Fibroblast of skin of left biceps (primary cell): ENCODE measurements at regions not wholly inside any gene's neighbourhood (a gene's known extent, or its start where the extent isn't known, plus 50 kb on each side); places are given as distances from the start of the nearest gene placed in this dataset.

Experiments used
- DNase-seq, 2 experiments: peaks; one replicate each; pipeline ENCODE4 v3.0.0-alpha.2; 2013; ENCODE audit warnings: low read depth in 2 of 2

DNA sequence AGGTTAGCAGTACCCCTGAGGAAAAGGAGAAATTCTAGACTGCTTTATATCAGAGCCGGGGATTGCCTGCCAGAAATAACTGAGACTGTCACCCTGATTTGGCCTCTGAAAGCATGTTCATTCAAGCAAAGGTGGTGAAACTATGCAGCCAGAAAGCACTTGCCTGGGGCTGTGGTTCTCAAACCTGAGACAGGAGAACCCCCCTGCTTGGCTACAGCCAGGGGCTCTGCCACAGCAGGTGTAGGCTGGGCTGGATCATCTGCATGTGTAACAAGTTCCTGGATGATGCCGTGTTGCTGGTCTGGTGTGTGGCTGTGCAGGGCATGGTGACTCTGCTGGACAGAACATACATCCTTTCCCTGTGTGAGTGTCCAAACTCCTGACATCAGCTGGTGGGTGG lies 157.8 kb downstream of the NXNL2 start:
- no peak for DNase-seq

DNA sequence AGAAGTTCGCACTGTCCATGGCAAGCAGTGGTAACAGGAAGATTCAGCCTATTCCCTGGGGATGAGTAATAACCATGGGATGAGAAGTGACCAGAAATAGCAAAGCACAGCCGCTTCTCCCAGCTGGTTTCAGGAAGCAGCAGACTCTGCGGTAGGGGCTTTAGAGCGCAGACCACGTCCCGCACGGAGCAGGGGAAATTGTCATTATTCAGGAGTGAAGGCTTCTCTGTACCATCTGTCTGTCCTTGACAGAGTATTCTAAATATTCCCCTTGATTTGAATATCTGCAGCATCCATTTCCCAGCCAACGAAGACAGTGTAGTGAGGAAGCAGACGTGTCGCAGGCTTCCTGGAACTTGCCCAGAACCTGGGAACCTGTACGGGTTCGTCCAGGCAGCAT lies 159.6 kb downstream of the NXNL2 start:
- no peak for DNase-seq

DNA sequence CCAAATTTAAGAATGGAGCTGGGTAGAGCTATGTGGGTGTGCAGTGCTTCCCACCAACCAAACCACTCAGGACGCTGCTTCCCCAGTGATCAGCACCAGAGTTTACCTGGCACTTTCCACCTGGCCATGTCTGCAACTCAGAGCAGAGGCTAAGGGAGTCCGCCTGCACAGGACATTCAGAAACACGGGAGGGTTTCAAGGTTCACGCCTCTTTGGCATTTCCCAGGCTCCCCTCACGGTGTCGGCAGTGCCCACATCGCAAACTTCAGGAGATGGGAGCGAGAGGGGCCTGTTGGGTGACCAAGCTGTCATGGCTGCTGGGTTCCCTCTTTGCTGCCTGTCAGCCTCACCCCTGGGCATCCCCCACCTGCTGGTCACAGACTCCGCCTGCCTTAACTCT lies 161.5 kb downstream of the NXNL2 start:
- DNase-seq: no peak

DNA sequence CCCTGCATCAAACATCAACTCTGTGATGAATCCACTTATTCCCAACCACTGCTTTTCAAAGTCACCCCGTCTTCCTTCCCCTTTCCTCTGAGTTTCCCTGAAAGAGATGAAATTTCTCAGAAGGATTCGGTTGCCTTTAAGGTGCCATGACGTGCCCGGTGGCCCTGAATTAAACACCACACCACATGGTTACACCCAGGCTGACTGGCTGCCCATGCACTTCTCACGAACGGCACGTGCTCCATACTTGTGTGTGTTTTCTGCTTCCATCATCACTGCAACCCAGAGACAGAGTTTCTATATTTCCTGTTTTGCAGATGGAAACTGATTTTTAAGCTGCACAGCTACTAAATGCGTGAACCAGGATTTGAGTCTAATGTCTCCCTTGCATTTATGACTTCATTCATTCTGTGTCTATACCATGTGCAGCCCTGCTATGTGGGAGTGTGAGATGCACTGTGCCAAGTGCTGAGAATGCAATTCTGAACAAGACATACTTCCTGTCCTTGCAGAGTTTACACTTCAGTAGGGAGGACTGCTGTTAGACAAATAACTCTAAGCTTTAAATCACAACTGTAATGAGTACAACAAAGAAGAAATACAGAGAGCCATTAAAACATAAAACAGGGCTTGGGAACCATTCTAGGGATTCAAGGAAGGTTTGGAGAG lies 162.9 kb downstream of the NXNL2 start:
- DNase-seq: no peak

DNA sequence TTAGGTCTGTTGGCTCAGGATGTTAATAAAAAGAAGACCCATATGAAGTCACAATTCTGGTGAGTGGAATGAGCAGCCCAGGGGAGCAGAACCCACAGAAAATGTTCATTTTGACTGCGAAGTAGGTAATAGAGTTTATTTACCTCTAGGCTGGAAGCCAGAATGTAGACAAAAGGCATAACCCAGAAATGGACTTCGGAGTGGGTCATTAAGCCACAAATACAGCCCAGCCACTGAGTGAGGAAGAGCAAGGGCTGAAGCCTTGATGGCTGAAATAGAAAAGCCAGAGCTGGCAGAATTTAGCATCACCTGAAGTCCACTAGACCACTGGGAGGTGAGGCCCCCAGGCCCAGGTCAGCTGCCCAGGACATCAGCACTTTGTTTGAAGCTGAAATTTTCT lies 168.0 kb downstream of the NXNL2 start:
- DNase-seq: no peak

DNA sequence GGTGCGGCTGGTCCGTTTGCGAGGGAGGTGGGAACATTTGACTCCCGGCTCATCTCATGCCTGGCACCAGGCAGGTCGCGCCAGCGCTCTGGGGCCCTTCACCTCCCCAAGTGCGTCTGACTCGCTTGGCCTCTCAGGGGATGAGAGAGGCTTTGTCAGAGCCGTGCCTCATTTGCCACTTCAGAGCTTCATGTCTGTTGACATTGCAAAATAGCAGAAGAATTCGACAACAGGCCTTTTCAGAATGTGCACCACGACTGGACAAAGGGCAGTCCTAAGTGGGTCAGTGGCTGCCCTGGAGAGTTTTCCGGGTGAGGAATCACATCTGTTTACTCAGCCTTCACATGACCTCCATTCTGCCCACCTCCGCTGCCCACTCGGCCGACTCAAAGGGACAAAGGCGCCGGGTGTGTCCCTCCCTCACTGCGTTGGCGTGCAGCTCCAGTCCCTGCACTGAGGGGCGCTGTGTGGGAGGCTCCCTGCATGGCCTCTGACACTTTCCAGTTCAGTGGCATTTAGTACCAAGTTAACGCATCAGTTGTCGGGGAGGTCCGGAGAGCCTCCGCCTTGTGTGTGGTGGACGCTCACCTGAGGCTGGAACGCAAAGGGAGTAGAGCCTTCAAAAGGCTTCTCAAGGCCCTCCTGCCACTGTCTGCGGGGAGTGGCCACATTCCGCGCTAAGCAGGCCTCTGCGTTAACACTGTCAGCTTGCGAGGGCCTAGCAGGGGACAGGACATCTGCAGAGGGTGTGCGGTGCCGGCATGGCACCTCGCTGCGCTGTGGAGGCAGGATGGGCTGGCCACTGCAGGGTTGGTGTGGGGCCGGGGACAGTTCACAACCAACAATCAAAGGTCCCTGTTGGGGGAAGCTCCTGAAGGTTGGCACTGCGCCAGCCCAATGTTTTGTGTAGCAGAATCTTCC lies 171.5 kb downstream of the NXNL2 start:
- DNase-seq: no peak

DNA sequence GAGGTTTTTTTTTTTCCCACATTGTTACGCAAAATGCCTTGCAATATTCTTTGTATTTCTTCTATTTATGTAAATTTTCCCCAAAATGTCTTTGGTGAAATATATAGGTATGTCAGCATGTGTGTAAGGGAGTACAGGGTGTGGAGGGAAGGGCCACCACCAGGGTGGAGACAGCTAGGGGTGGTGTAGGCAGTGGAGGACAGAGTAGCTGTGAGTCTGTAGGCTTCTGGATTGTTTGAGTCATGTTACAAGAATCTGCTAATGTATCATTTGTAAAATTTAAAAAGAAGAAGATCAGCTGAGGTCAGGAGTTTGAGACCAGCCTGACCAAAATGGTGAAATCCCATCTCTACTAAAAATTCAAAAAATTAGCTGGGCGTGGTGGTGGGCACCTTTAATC lies 175.5 kb downstream of the NXNL2 start:
- DNase-seq: no peak

DNA sequence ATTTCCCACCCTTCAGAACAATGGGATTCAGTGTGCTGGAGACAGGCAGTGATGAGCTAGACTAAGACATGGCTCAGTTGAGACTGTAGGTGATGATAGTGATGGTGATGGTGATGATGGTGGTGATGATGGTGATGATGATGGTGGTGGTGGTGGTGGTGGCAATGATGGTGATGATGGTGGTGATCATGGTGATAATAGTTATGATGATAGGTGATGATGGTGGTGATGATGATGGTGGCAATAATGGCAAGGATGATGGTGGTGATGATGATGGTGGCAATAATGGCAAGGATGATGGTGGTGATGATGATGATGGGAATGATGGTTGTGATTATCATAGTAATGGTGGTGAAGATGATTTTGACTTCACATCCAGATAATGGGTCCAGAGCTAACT lies 176.7 kb downstream of the NXNL2 start:
- no peak for DNase-seq

DNA sequence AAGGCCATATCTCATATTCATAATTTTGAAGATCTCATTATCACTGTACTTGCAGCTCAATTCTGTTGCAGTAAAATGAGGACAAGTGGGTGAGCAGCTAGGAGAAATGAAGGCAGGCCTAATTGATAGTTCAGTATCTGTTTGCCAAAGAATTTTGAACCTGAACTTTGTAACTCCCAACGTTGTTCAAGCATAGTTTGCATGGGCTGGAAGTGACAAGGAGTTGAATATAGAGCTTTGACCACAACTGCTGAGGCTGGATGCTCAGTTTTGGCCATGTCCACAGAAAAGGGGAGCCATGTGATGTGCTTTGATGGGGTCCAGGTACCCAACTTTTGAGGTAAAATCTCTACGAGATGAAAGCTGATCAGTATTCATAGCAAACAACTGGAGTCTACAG lies 177.5 kb downstream of the NXNL2 start:
- DNase-seq: no peak

DNA sequence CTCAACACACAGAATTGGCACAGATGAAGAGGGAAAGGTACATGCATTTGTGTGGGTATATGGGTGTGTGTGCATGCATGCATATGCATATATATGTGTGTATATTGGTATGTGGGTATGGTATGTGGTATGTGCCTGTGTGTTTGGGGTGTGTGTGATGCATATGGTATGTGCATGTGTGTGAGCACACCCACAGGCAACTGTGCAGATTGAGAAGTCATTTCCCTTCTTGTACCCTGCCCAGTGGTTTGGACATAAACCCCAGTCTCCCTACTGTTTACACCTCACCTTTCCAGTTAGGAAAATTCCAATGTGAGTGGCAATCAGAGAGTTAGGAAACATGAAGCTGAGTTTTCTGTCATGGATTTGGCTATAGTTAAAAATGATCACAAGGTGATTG lies 178.0 kb downstream of the NXNL2 start:
- no peak for DNase-seq

DNA sequence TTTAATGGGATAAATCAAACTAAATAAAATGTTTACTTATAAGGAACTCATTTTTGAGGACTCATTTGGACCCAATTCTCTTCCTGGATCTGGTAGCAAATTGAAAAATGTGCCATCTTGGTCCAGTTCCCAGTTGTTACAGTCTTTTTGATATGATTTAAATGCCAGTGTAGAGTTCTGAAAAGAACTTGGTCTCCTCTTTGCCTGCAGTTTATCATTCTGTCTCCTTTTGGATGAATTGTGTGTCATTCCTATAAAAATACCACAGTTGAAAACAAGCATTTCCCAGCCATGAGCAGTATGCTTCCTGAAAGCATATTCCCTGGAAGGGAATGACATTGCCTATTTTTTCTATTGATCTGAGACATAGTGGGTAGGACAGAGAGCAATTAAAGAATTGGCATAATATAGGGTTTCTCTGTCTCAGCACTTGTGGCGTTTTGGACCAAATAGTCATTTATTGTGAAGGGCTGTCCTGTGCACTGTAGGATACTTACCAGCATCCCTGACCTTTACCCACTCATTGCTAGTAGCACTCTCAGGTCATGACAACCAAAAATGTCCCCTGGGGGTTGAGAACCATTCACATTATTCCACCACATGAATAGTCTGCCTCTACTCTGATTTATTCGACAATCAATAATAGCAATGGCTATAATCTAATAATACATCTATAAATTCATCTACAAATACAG lies 181.8 kb downstream of the NXNL2 start:
- no peak for DNase-seq

DNA sequence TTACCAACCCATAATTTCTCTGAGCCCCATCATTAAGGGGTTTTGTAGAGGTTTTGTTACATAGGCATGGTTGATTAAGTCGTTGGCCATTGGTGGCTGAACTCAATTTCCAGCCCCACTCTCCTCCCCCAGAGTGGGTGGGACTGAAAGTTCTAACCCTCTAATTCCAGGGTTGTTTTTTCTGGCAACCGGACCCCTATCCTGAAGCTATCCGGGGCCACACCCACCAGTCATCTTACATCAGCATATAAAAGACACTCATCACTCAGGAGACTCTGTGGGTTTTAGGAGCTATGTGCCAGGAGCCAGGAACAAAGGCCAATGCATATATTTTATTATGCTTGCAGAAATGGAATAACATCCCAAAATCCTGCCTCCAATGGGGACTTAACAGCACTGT lies 186.0 kb downstream of the NXNL2 start:
- DNase-seq: no peak

DNA sequence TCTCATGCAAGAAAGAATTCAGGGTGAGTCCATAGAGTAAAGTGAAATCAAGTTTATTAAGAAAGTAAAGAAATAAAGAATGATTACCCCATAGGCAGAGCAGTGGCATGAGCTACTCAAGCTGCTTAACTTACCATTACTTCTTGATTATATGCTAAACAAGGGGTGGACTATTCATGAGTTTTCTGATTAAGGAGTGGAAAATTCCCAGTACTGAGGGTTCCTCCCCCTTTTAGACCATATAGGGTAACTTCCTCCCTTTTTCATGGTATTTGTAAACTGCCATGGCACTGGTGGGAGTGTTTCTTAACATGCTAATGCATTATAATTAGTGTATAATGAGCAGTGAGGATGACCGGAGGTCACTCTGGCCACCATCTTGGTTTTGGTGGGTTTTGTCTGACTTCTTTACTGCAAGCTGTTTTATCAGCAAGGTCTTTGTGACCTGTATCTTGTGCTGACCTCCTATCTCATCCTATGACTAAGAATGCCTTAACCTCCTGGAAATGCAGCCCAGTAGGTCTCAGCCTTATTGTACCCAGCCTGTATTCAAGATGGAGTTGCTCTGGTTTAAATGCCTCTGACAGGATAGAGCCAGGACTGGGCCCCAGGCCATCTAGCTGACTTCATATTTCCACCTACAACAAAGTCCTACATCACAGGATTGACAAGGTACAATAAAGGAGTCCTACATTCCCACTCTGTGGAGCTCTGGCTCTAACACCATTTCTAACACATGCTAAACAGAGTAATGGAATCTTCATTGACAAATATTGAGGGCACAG lies 186.7 kb downstream of the NXNL2 start:
- no peak for DNase-seq

DNA sequence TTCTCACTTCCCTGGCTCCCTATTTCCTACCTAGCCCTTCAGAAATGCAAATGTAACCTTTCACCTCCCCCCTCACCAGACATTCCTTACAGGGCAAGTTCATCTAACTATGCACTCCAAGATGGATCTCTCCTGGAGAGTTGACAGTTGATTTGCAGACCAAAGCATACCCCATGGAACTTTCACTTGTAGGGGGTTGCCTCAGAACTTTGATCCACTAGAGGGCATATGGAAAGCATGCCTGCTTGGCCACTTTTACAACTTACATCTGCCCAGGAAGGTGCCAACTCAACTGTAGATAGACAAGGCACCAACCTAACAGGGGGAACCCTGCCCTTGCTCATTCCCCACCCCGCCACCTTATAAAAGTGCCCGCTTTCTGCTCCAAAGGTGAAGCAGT lies 187.8 kb downstream of the NXNL2 start:
- no peak for DNase-seq

DNA sequence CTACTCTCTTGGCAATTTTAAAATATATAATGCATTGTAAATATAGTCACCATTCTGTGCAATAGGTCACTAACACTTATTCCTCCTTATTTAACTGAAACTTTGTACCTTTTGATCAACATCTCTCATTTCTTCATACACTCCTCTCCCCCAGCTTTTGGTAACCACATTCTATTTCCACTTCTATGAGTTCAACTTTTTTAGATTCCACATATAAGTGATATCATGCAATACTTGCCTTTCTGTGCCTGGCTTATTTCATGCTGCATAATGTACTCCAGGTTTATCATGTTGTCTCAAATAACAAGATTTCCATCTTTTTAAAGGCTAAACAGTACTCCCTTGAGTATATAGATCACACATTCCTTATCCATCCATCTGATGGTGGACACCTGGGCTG lies 188.8 kb downstream of the NXNL2 start:
- no peak for DNase-seq

DNA sequence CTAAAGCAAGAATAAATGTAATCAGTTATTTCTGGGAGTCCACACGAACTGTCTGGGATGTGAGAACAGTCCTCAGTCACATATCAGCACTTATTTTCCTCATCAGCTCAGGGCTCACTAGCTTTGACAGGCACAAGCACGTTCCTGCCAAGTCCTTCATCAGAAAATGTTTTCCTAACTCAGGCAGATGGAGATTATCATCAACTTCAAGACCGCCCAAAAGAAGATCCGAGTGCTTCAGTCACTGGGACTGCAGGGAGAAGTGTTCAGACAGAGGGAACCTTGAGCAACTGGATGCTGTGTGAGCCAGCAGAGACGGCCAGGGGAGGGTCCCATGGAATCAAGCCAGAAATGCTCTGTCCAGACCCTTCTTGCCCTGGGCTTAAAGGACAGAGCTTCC lies 189.4 kb downstream of the NXNL2 start:
- DNase-seq: no peak

DNA sequence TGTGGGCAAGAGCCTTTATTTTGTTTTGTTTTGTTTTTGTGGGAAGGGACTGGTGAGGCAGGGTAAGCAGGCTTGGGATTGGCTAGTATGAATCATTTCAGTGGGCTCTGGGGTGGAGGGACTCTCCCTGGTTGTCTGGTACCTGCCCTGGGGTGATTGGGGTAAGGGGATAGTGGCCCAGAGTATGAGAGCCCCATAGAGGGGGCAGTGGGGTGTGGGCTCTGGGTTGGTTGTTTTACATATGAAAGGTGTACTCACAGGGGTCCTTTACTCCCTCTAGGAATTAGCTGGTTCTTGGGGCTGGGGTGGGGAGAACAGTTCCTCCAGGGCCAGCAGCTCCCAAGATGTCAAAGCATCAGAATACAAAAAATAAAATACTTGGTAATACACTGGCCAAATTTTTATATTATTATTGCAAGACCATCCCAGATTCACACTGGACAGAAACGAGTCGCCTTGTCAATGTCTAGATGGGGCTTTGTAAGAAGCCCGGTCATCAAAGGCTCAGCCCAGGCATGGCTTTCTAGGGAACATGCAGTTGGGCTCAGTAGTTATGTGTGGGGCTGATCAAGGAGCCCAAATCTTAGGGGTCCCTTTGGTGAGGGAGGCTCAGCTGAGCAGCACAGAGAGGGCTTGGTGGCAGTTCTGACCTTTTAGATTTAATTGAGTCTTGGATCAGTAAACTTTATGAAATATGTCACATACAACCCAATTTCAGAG lies 190.5 kb downstream of the NXNL2 start:
- no peak for DNase-seq

DNA sequence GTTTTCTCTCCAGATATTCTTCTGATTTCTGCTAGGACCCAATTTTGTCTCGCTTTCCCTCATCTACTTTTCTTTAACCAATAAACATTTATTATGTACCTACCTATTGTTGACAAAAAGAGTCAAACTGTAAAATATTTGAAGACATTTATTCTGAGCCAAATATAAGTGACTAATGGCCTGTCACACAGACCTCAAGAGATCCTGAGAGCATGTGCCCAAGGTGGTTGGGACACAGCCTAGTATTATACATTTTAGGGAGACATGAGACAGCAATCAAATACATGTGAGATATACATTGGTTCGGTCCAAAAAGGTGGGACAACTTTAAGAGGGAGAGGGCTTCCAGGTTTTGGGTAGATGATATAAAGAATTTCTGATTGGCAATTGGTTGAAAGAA lies 191.8 kb downstream of the NXNL2 start:
- no peak for DNase-seq

DNA sequence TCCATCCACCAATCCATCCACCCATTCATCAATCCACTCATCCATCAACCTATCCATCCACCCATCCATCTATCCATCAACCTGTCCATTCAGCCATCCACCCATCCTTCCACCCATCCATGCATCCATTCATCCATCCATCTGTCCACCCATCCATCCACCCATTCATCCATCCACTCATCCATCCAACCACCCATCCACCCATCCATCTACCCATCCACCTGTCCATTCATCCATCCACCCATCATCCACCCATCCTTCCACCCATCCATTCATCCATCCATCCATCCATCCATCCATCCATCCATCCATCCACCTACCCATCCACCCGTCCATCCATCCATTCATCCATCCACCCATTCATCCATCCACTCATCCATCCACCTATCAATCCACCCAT lies 195.8 kb downstream of the NXNL2 start:
- no peak for DNase-seq

DNA sequence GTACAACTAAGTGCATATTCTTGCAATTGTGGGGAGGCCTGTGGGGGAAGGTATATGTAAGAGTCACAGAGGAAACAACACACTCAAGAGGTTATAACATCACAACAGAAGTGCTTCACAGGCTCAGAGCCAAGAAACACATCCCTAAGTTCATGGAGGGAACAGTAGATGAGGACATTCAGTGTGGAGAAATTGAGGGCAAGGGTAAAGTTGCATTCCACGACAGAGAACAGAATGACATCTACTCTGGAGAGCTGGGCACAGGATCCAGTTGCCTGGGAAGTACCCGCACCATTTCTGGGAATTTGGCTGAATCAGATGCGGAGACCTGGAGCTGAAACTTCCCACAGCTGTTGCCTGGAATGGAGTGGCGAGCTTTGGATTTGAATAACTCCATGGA lies 197.2 kb downstream of the NXNL2 start:
- DNase-seq: no peak

DNA sequence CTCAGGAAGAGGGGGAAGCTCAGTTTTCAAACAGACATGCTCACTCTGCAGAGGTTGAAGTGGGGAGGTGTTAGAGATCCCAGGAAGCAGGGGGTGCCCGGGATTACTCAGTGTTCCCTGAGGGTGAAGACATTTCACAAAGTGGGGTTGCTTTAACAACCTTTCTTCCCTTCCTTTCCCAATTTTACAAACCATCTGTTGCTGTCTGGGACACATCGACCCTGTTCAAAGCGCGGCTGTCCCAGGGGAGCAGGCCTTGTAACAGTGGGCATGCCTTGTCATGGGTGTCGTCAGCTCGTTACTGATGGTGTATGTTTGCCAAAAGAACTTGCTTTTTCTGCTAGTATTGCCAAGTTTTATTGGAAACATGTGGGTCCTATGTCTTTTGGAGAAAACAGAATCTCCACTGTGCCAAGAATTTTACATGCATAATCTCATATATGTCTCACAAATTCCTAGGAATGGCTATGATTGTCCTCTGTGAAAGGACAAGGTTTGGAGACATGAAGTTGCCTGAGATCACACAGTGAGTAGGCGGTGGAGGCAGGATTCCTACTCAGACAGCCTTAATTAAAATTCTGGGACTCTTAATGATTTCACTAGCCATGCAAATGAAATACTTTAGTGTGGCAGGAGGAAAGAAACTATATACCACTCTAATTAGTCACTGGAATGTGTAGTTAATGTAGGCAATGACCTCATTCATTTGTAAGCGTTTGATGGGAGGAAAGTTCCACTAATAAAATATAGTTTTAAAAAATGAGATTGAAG lies 198.9 kb downstream of the NXNL2 start:
- DNase-seq: peak; percentile 66 to 67
